OCI-LY7 (cell line): ENCODE measurements at regions not wholly inside any gene's neighbourhood (a gene's known extent, or its start where the extent isn't known, plus 50 kb on each side); places are given as distances from the start of the nearest gene placed in this dataset.

ENCODE experiments used
- EZH2phosphoT487 ChIP-seq: fragments of 200-600 bp; sonication (generic); IDR thresholded peaks from 2 replicates; pipeline ENCODE4 v1.6.1; 2018; ENCODE audit warnings: low read depth, borderline replicate concordance, mild to moderate bottlenecking, mixed run types, antibody characterized with exemption, low read length, moderate library complexity, mixed read lengths
- TF ChIP-seq, protein P1 (sequence below): fragments of 200-600 bp; sonication (generic); conservative IDR thresholded peaks from 2 replicates; pipeline ENCODE4 v1.5.1; 2014; ENCODE audit warnings: mild to moderate bottlenecking, antibody characterized with exemption, low read length, moderate library complexity, mixed read lengths

DNA sequence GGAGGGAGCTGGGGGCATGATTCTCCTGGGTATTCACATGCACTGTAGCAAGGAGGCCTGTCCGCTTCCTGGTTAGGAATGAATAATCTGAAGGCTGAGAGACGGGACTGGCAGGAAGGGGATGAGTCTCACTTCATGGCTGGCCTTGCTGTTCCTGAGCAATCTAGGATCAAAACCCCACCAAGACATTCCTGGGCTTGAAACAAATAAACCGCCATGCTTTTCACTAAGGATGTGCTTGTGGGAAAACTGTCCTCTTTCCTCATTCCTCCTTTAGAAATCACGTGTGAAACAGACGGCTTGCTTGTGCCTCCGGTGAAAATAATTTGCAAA, 132.8 kb downstream of the MACROH2A1 start:
- TF ChIP-seq, protein P1, sequence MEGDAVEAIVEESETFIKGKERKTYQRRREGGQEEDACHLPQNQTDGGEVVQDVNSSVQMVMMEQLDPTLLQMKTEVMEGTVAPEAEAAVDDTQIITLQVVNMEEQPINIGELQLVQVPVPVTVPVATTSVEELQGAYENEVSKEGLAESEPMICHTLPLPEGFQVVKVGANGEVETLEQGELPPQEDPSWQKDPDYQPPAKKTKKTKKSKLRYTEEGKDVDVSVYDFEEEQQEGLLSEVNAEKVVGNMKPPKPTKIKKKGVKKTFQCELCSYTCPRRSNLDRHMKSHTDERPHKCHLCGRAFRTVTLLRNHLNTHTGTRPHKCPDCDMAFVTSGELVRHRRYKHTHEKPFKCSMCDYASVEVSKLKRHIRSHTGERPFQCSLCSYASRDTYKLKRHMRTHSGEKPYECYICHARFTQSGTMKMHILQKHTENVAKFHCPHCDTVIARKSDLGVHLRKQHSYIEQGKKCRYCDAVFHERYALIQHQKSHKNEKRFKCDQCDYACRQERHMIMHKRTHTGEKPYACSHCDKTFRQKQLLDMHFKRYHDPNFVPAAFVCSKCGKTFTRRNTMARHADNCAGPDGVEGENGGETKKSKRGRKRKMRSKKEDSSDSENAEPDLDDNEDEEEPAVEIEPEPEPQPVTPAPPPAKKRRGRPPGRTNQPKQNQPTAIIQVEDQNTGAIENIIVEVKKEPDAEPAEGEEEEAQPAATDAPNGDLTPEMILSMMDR, result no peak
- no peak for TF ChIP-seq EZH2phosphoT487
